Endothelial cell of umbilical vein (primary cell): ENCODE measurements at regions not wholly inside any gene's neighbourhood (a gene's known extent, or its start where the extent isn't known, plus 50 kb on each side); places are given as distances from the start of the nearest gene placed in this dataset.

Source experiments
- BruUV-seq: library from RNA; stranded (reverse); fragments of 400-500 nt; replicated peaks from 2 replicates; lab custom pipeline; 2021; lab: Mats Ljungman, UMichigan
- CTCF ChIA-PET: fragments of 300-600, 350-600 bp; sonication (Branson Sonifier 250); formaldehyde crosslinking; loops from one replicate; lab custom pipeline; 2021; ENCODE audit warnings: antibody characterized with exemption, inconsistent platforms; lab: Charles Lee
- POLR2A ChIA-PET: fragments of 300-600, 350-600 bp; sonication (Branson Sonifier 250); formaldehyde crosslinking; loops from one replicate; lab custom pipeline; 2021; ENCODE audit warnings: antibody characterized with exemption, inconsistent platforms; lab: Charles Lee
- DNase-seq: peaks from one replicate; pipeline ENCODE4 v3.0.0-alpha.2; 2011; ENCODE audit warnings: low read depth, low spot score
- FAIRE-seq: peaks from 2 replicates; lab custom pipeline; 2011; peaks lifted over from hg19 to GRCh38; lab: Jason Lieb, UNC
- H2AFZ ChIP-seq: 2 replicates; pipeline ENCODE4 v1.6.0; 2012; ENCODE audit warnings: low read depth, low read length, control low read depth, inconsistent platforms
- H3K27ac ChIP-seq: 2 replicates; pipeline ENCODE4 v1.5.1; 2011; ENCODE audit warnings: low read depth, mild to moderate bottlenecking, control low read depth, low read length, moderate library complexity; ENCODE audit not compliant: insufficient read depth
- H3K27me3 ChIP-seq, 2 experiments: 2 replicates each; pipeline versions ENCODE4 v1.6.0 to v1.6.1; 2011; ENCODE audit warnings: low read length in 2 of 2, mixed read lengths in 1 of 2; ENCODE audit not compliant: control insufficient read depth in 2 of 2, insufficient read depth in 2 of 2
- H3K36me3 ChIP-seq, 2 experiments: 2 replicates in 1 of 2; 3 replicates in 1 of 2; pipeline ENCODE4 v1.5.1; 2011; ENCODE audit warnings: low read length in 2 of 2, mild to moderate bottlenecking in 1 of 2, moderate library complexity in 1 of 2; ENCODE audit not compliant: control insufficient read depth in 2 of 2, insufficient read depth in 2 of 2; ENCODE audit errors: extremely low read depth in 1 of 2
- H3K4me1 ChIP-seq: 3 replicates; pipeline ENCODE4 v1.5.1; 2011; ENCODE audit warnings: mild to moderate bottlenecking, low read length; ENCODE audit not compliant: control insufficient read depth, insufficient read depth; ENCODE audit errors: extremely low read depth
- H3K4me2 ChIP-seq: 2 replicates; pipeline ENCODE4 v1.6.1; 2011; ENCODE audit warnings: low read length, control low read depth, mixed read lengths; ENCODE audit not compliant: insufficient read depth
- H3K4me3 ChIP-seq, 3 experiments: fragments of 200-600 bp in 1 of 3; sonication (generic), shearing (Covaris generic) in 1 of 3; replicated peaks in 1 of 3; 2 replicates each; pipeline ENCODE4 v1.5.1; 2011 to 2016; ENCODE audit warnings: control low read depth in 3 of 3, low read length in 3 of 3, mild to moderate bottlenecking in 2 of 3, inconsistent platforms in 1 of 3, low read depth in 1 of 3, moderate library complexity in 1 of 3; ENCODE audit not compliant: insufficient read depth in 1 of 3
- H3K79me2 ChIP-seq: 2 replicates; pipeline ENCODE4 v1.6.0; 2012; ENCODE audit warnings: low read length, inconsistent platforms; ENCODE audit not compliant: control insufficient read depth, insufficient read depth
- H3K9ac ChIP-seq: replicated peaks from 2 replicates; pipeline ENCODE3; 2011; ENCODE audit warnings: low read length, control low read depth; ENCODE audit not compliant: insufficient read depth; ENCODE audit errors: extremely low read depth
- H3K9me1 ChIP-seq: replicated peaks from 3 replicates; pipeline ENCODE4 v1.6.0; 2011; ENCODE audit warnings: mild to moderate bottlenecking, low read length; ENCODE audit not compliant: control insufficient read depth, insufficient read depth; ENCODE audit errors: extremely low read depth
- H3K9me3 ChIP-seq: replicated peaks from 2 replicates; pipeline ENCODE4 v1.5.1; 2012; ENCODE audit warnings: low read length, inconsistent platforms; ENCODE audit not compliant: control insufficient read depth, insufficient read depth
- H4K20me1 ChIP-seq: replicated peaks from 2 replicates; pipeline ENCODE3; 2011; ENCODE audit warnings: mild to moderate bottlenecking, low read length; ENCODE audit not compliant: control insufficient read depth, insufficient read depth; ENCODE audit errors: extremely low read depth
- EZH2 ChIP-seq: IDR thresholded peaks from 2 replicates; pipeline ENCODE4 v1.6.1; 2012; ENCODE audit warnings: borderline replicate concordance, low read depth, mild to moderate bottlenecking, moderate library complexity, low read length, inconsistent platforms; ENCODE audit not compliant: severe bottlenecking
- FOS ChIP-seq: IDR thresholded peaks from 2 replicates; pipeline ENCODE4 v1.6.1; 2011; ENCODE audit warnings: mild to moderate bottlenecking, low read length, moderate library complexity, borderline replicate concordance; ENCODE audit not compliant: insufficient read depth
- GATA2 ChIP-seq: IDR thresholded peaks from 2 replicates; pipeline ENCODE4 v1.7.0; 2011; ENCODE audit warnings: low read depth, mild to moderate bottlenecking, moderate library complexity, mixed read lengths, low read length; ENCODE audit not compliant: insufficient read length, insufficient read depth
- JUN ChIP-seq: IDR thresholded peaks from 2 replicates; pipeline ENCODE4 v1.6.1; 2011; ENCODE audit warnings: borderline replicate concordance, low read depth; ENCODE audit not compliant: insufficient read length, insufficient read depth
- MAX ChIP-seq: IDR thresholded peaks from 2 replicates; pipeline ENCODE4 v1.6.1; 2011; ENCODE audit not compliant: insufficient read depth, insufficient read length
- MYC ChIP-seq: IDR thresholded peaks from one replicate; pipeline ENCODE4 v1.6.1; 2011; ENCODE audit warnings: mild to moderate bottlenecking, low read depth, low read length
- POLR2A ChIP-seq: IDR thresholded peaks from 2 replicates; pipeline ENCODE4 v1.6.1; 2012; ENCODE audit warnings: low read depth, mild to moderate bottlenecking, control low read depth, low read length
- POLR2AphosphoS5 ChIP-seq: IDR thresholded peaks from 2 replicates; pipeline ENCODE4 v1.6.1; 2012; ENCODE audit warnings: low read depth, mild to moderate bottlenecking, control low read depth, low read length, moderate library complexity; ENCODE audit not compliant: insufficient read depth
- dilution Hi-C: fragments of 300-500 bp; cut with MboI; formaldehyde crosslinking; loops from one replicate; pipeline ENCODE4 v1.15.0; 2019; ENCODE audit warnings: low sequenced_read_pairs; ENCODE audit not compliant: extremely low pct_ligation_motif_present
- intact Hi-C: fragments of 100-400 bp; cut with micrococcal nuclease; formaldehyde crosslinking; loops from one replicate; pipeline ENCODE4 v1.10.0; 2022
- TF ChIP-seq, protein P1 (sequence below), 2 donors: IDR thresholded peaks; 1 replicate in 1 of 2; 2 replicates in 1 of 2; pipeline ENCODE4 v1.5.1; 2011; ENCODE audit warnings: low read length in 2 of 2, mild to moderate bottlenecking in 2 of 2, moderate library complexity in 2 of 2, control low read depth in 1 of 2, inconsistent platforms in 1 of 2, low read depth in 1 of 2; ENCODE audit not compliant: insufficient read depth in 1 of 2; ENCODE audit errors: extremely low read depth in 1 of 2

DNA sequence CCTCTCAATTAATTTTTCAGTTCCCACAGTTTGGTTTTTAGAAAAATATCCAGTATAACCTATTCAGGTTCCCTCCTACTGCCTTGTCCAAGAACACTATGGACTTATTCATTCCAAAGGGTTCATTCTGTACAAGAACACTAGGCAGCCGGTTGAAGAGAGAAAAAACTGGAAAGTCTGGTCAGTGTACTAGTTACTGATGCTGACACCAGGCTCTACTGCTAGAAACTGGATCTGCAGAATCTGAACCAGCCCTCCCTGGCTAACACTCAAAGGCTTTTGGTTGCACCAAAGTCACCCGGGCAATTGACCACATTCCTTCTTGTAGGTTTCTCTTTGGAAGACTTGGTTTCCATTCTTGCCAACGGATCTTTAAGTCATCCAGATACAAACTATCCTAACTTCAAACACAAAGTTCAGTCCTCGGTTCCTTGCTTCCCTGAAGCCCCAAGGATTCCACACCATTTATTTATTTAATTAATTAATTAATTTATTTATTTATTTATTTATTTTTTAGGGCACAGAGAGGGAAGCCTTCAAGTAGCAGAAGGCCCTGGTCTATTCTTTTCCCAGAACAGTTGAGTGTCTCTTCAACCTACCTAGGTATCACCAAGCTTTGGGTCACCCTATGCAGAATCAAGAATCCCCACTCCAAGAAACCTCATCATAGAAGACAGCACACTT, 268.1 kb downstream of the ADGB start:
- Histone ChIP-seq H3K4me1 (no peaks in the 10 kb centered on the region), H3K9me1 (no peaks in the 10 kb centered on the region), H3K4me3 (no peak overlapping the region), H3K9ac (no peak overlapping the region), H2AFZ (no peak overlapping the region), H4K20me1 (no peaks in the 10 kb centered on the region), H3K4me2 (no peak overlapping the region), H3K27me3 (no peaks in the 10 kb centered on the region), H3K36me3 (no peaks in the 10 kb centered on the region), H3K9me3 (no peaks in the 10 kb centered on the region), H3K79me2 (no peaks in the 10 kb centered on the region), H3K27ac (no peak overlapping the region)
- TF ChIP-seq EZH2 (no peak), JUN (no peak), GATA2 (no peak), FOS (no peak), MYC (no peak), POLR2A (no peak), MAX (no peak), POLR2AphosphoS5 (no peak)
- TF ChIP-seq, protein P1, sequence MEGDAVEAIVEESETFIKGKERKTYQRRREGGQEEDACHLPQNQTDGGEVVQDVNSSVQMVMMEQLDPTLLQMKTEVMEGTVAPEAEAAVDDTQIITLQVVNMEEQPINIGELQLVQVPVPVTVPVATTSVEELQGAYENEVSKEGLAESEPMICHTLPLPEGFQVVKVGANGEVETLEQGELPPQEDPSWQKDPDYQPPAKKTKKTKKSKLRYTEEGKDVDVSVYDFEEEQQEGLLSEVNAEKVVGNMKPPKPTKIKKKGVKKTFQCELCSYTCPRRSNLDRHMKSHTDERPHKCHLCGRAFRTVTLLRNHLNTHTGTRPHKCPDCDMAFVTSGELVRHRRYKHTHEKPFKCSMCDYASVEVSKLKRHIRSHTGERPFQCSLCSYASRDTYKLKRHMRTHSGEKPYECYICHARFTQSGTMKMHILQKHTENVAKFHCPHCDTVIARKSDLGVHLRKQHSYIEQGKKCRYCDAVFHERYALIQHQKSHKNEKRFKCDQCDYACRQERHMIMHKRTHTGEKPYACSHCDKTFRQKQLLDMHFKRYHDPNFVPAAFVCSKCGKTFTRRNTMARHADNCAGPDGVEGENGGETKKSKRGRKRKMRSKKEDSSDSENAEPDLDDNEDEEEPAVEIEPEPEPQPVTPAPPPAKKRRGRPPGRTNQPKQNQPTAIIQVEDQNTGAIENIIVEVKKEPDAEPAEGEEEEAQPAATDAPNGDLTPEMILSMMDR (IDR thresholded peaks at IDR 0.05; ENCODE audit: extremely low read depth in 1 of 2, insufficient read depth in 1 of 2, low read depth in 1 of 2, low read length in 2 of 2), result no peak
- CTCF ChIA-PET, result interaction anchor here (1.3 kb wide), 1 partner anchor 47 kb away, joined by 3 read pairs; no protein-coding TSS in a partner anchor
- POLR2A ChIA-PET, result no interaction called here
- dilution Hi-C loops, result no loop called here
- intact Hi-C loops, result no loop called here
- BruUV-seq, result no TSS peak
- no peak for DNase-seq
- FAIRE-seq, result no peak
